Lower lobe of right lung (tissue), 2 donors: ENCODE measurements at regions not wholly inside any gene's neighbourhood (a gene's known extent, or its start where the extent isn't known, plus 50 kb on each side); places are given as distances from the start of the nearest gene placed in this dataset.

Experiments used
- ATAC-seq, 2 donors: fragments of 200-7000 bp; cut with Tn5 transposase; one replicate each; pipeline ENCODE4 v1.9.1; 2020 to 2022; ENCODE audit warnings: mild to moderate bottlenecking in 2 of 2, moderate library complexity in 2 of 2
- DNase-seq: peaks from one replicate; pipeline ENCODE4 v3.0.0-alpha.2; 2020
- H3K27ac ChIP-seq: fragments of 200-600 bp; one replicate; pipeline ENCODE4 v1.8.0; 2022
- H3K27me3 ChIP-seq: fragments of 200-600 bp; one replicate; pipeline ENCODE4 v1.8.0; 2022; ENCODE audit warnings: low read depth
- H3K36me3 ChIP-seq: fragments of 200-600 bp; one replicate; pipeline ENCODE4 v1.8.0; 2022; ENCODE audit warnings: mild to moderate bottlenecking
- H3K4me1 ChIP-seq: fragments of 200-600 bp; one replicate; pipeline ENCODE4 v1.8.0; 2022
- H3K4me3 ChIP-seq: fragments of 200-600 bp; one replicate; pipeline ENCODE4 v1.8.0; 2022; ENCODE audit warnings: mild to moderate bottlenecking
- H3K9me3 ChIP-seq: fragments of 200-600 bp; one replicate; pipeline ENCODE4 v1.8.0; 2022
- CTCF ChIP-seq: fragments of 200-600 bp; IDR thresholded peaks from one replicate; pipeline ENCODE4 v1.8.0; 2022; ENCODE audit warnings: antibody characterized with exemption, mild to moderate bottlenecking
- intact Hi-C: fragments of 100-400 bp; cut with DNase I; formaldehyde crosslinking; loops from one replicate; pipeline ENCODE4 v1.11.0; 2022
- donor health status: DM: no; HTN: yes; CAD: no; lungs with severe emphysema.

- Histone ChIP-seq H3K36me3 (no peaks in the 10 kb centered on the region), H3K27ac (no peak overlapping the region), H3K4me3 (no peak overlapping the region), H3K4me1 (no peaks in the 10 kb centered on the region), H3K27me3 (peaks cover 7% of the 10 kb centered on the region), H3K9me3 (no peaks in the 10 kb centered on the region)
- DNase-seq (no peak), ATAC-seq (no peak)
- intact Hi-C loops: loop anchor here (10.0 kb wide), 1 partner anchor 274 kb away; no protein-coding TSS in a partner anchor
- no peak for TF ChIP-seq CTCF
These were observed 218.4 kb downstream of the ARRDC4 start for GRCh38 chr15:98178861-98179260.

- Histone ChIP-seq H3K27ac (no peak overlapping the region), H3K4me3 (no peak overlapping the region), H3K9me3 (no peaks in the 10 kb centered on the region), H3K27me3 (no peaks in the 10 kb centered on the region), H3K4me1 (no peaks in the 10 kb centered on the region), H3K36me3 (no peaks in the 10 kb centered on the region)
- DNase-seq (no peak), ATAC-seq (no peak)
- intact Hi-C loops: no loop called here
- TF ChIP-seq CTCF: no peak
These were observed 227.0 kb downstream of the ARRDC4 start for GRCh38 chr15:98187549-98187948.

- ATAC-seq: no peak
These were observed 230.4 kb downstream of the ARRDC4 start for GRCh38 chr15:98190914-98191313.

GRCh38 chr15:98195796-98196195 lies 235.3 kb downstream of the ARRDC4 start:
- TF ChIP-seq CTCF: no peak
- no peak for ATAC-seq

More at GRCh38 chr15:98190914-98191313, 230.4 kb downstream of the ARRDC4 start:
- no peak for TF ChIP-seq CTCF
- DNase-seq: no peak
- intact Hi-C loops: no loop called here
- Histone ChIP-seq H3K4me3 (no peak overlapping the region), H3K9me3 (no peaks in the 10 kb centered on the region), H3K36me3 (no peaks in the 10 kb centered on the region), H3K27me3 (no peaks in the 10 kb centered on the region), H3K4me1 (no peaks in the 10 kb centered on the region), H3K27ac (no peak overlapping the region)

GRCh38 chr15:98196371-98196770 lies 235.9 kb downstream of the ARRDC4 start:
- no peaks in the 10 kb centered on the region for H3K9me3 ChIP-seq
- H3K27ac ChIP-seq: no peak overlapping the region
- H3K36me3 ChIP-seq: no peaks in the 10 kb centered on the region
- no peak for TF ChIP-seq CTCF
- ATAC-seq: no peak
- no peak for DNase-seq
- H3K4me3 ChIP-seq: no peak overlapping the region
- no peaks in the 10 kb centered on the region for H3K4me1 ChIP-seq
- H3K27me3 ChIP-seq: no peaks in the 10 kb centered on the region
- intact Hi-C loops: no loop called here

More at GRCh38 chr15:98195796-98196195, 235.3 kb downstream of the ARRDC4 start:
- no peak overlapping the region for H3K4me3 ChIP-seq
- no peak overlapping the region for H3K27ac ChIP-seq
- intact Hi-C loops: no loop called here
- no peaks in the 10 kb centered on the region for H3K4me1 ChIP-seq
- no peaks in the 10 kb centered on the region for H3K9me3 ChIP-seq
- H3K27me3 ChIP-seq: no peaks in the 10 kb centered on the region
- no peaks in the 10 kb centered on the region for H3K36me3 ChIP-seq
- DNase-seq: no peak

GRCh38 chr15:98202256-98202655 lies 241.8 kb downstream of the ARRDC4 start:
- no peaks in the 10 kb centered on the region for H3K4me1 ChIP-seq
- TF ChIP-seq CTCF: no peak
- H3K4me3 ChIP-seq: no peak overlapping the region
- ATAC-seq: no peak
- no peak overlapping the region for H3K27ac ChIP-seq
- intact Hi-C loops: no loop called here
- H3K9me3 ChIP-seq: no peaks in the 10 kb centered on the region
- H3K36me3 ChIP-seq: no peaks in the 10 kb centered on the region
- no peak for DNase-seq
- H3K27me3 ChIP-seq: no peaks in the 10 kb centered on the region
